SK-N-SH (cell line): ENCODE measurements at regions not wholly inside any gene's neighbourhood (a gene's known extent, or its start where the extent isn't known, plus 50 kb on each side); places are given as distances from the start of the nearest gene placed in this dataset.
A peak's percentile ranks its signal among the peaks of the same experiment; 100 is the strongest.

ENCODE experiments used
- CTCF ChIA-PET: fragments of 300-600, 350-600 bp; formaldehyde crosslinking; extraction: SDS; loops from one replicate; lab custom pipeline; 2021; lab: Yijun Ruan, JAX
- POLR2A ChIA-PET: fragments of 350-600 bp; sonication (Branson Sonifier 250); formaldehyde crosslinking; extraction: SDS; loops from one replicate; lab custom pipeline; 2020; ENCODE audit warnings: antibody characterized with exemption, inconsistent platforms; lab: Yijun Ruan, JAX
- DNase-seq: peaks from one replicate; pipeline ENCODE4 v3.0.0; 2012
- H2AFZ ChIP-seq: fragments of 200-600 bp; sonication (generic); 2 replicates; pipeline ENCODE4 v1.8.1; 2016; ENCODE audit warnings: antibody characterized with exemption, mild to moderate bottlenecking, low read depth
- H3F3A ChIP-seq: fragments of 200-600 bp; sonication (generic); replicated peaks from 2 replicates; pipeline ENCODE3; 2016; ENCODE audit warnings: antibody characterized with exemption, mild to moderate bottlenecking; ENCODE audit not compliant: insufficient read depth
- H3K27ac ChIP-seq, 2 experiments: fragments of 200-500 bp in 1 of 2; fragments of 200-600 bp in 1 of 2; sonication (Bioruptor generic) in 1 of 2; sonication (generic), shearing (Covaris generic) in 1 of 2; 2 replicates each; pipeline versions ENCODE4 v1.5.1 to v1.6.1; 2014 to 2016; ENCODE audit warnings: low read depth in 2 of 2, inconsistent platforms in 1 of 2, low read length in 1 of 2, mild to moderate bottlenecking in 1 of 2, mixed read lengths in 1 of 2
- H3K27me3 ChIP-seq: fragments of 200-600 bp; sonication (generic), shearing (Covaris generic); 2 replicates; pipeline ENCODE4 v1.6.1; 2016; ENCODE audit warnings: mixed run types; ENCODE audit not compliant: insufficient read depth
- H3K36me3 ChIP-seq, 2 experiments: fragments of 200-500 bp in 1 of 2; fragments of 200-600 bp in 1 of 2; sonication (Bioruptor generic) in 1 of 2; sonication (generic) in 1 of 2; replicated peaks in 1 of 2; 2 replicates each; pipeline versions ENCODE3 to v1.5.1; 2014 to 2016; ENCODE audit warnings: low read length in 1 of 2, mild to moderate bottlenecking in 1 of 2; ENCODE audit not compliant: insufficient read depth in 2 of 2, control insufficient read depth in 1 of 2
- H3K4me1 ChIP-seq, 2 experiments: fragments of 200-500 bp in 1 of 2; fragments of 200-600 bp in 1 of 2; sonication (Bioruptor generic) in 1 of 2; sonication (generic), shearing (Covaris generic) in 1 of 2; 2 replicates each; pipeline versions ENCODE4 v1.5.1 to v1.6.1; 2014 to 2016; ENCODE audit warnings: low read depth in 1 of 2, low read length in 1 of 2, mixed run types in 1 of 2; ENCODE audit not compliant: insufficient read depth in 2 of 2, control insufficient read depth in 1 of 2
- H3K4me2 ChIP-seq: fragments of 200-600 bp; sonication (generic), shearing (Covaris generic); 2 replicates; pipeline ENCODE4 v1.6.1; 2017; ENCODE audit warnings: mixed run types
- H3K4me3 ChIP-seq, 2 experiments: fragments of 200-500 bp in 1 of 2; fragments of 200-600 bp in 1 of 2; sonication (Bioruptor generic) in 1 of 2; sonication (generic), shearing (Covaris generic) in 1 of 2; 2 replicates each; pipeline versions ENCODE4 v1.5.1 to v1.8.1; 2014 to 2016; ENCODE audit warnings: low read depth in 2 of 2, inconsistent platforms in 1 of 2, low read length in 1 of 2, mild to moderate bottlenecking in 1 of 2, mixed read lengths in 1 of 2, moderate library complexity in 1 of 2
- H3K79me2 ChIP-seq: fragments of 200-600 bp; sonication (generic); 2 replicates; pipeline ENCODE4 v1.8.1; 2017; ENCODE audit warnings: mild to moderate bottlenecking; ENCODE audit not compliant: insufficient read depth
- H3K9ac ChIP-seq: fragments of 200-600 bp; sonication (generic); 2 replicates; pipeline ENCODE4 v1.6.1; 2017; ENCODE audit warnings: mixed run types
- H3K9me2 ChIP-seq: fragments of 200-600 bp; sonication (generic); 2 replicates; pipeline ENCODE4 v1.6.1; 2017; ENCODE audit warnings: mixed run types
- H3K9me3 ChIP-seq: fragments of 200-600 bp; sonication (generic); 2 replicates; pipeline ENCODE4 v1.6.1; 2017; ENCODE audit warnings: mixed run types, mild to moderate bottlenecking, moderate library complexity
- H4K20me1 ChIP-seq: fragments of 200-600 bp; sonication (generic); 2 replicates; pipeline ENCODE4 v1.6.1; 2017; ENCODE audit warnings: mild to moderate bottlenecking, mixed run types; ENCODE audit not compliant: insufficient read depth
- ELF1 ChIP-seq: IDR thresholded peaks from 2 replicates; pipeline ENCODE4 v1.4.0; 2012
- EP300 ChIP-seq, 2 experiments: IDR thresholded peaks; 2 replicates each; pipeline versions ENCODE4 v1.4.0 to v1.6.1; 2012; ENCODE audit warnings: borderline replicate concordance in 1 of 2, low read depth in 1 of 2, low read length in 1 of 2
- EZH2phosphoT487 ChIP-seq: fragments of 200-600 bp; sonication (generic); IDR thresholded peaks from 2 replicates; pipeline ENCODE4 v1.6.1; 2017; ENCODE audit warnings: low read depth, mixed run types, mild to moderate bottlenecking, antibody characterized with exemption, moderate library complexity, borderline replicate concordance
- FOXJ3 ChIP-seq: sonication (generic); formaldehyde crosslinking; IDR thresholded peaks from 2 replicates; pipeline ENCODE4 v1.5.1; 2020; ENCODE audit warnings: mild to moderate bottlenecking, missing genetic modification reagents
- FOXM1 ChIP-seq: IDR thresholded peaks from 2 replicates; pipeline ENCODE4 v1.4.0; 2012; ENCODE audit warnings: low read depth, mild to moderate bottlenecking
- GABPA ChIP-seq: IDR thresholded peaks from 2 replicates; pipeline ENCODE4 v1.4.0; 2012; ENCODE audit warnings: low read depth, mild to moderate bottlenecking
- GATA2 ChIP-seq: sonication (generic); formaldehyde crosslinking; IDR thresholded peaks from 2 replicates; pipeline ENCODE4 v1.5.0; 2020; ENCODE audit warnings: mild to moderate bottlenecking, missing genetic modification reagents
- JUND ChIP-seq: IDR thresholded peaks from 2 replicates; pipeline ENCODE4 v1.4.0; 2012
- MEF2A ChIP-seq: IDR thresholded peaks from 2 replicates; pipeline ENCODE4 v1.4.0; 2012; ENCODE audit warnings: low read depth, borderline replicate concordance
- MXI1 ChIP-seq: IDR thresholded peaks from 2 replicates; pipeline ENCODE4 v1.6.1; 2012; ENCODE audit warnings: mild to moderate bottlenecking, low read depth, low read length, improper control_type of control experiment
- NFIC ChIP-seq: IDR thresholded peaks from 2 replicates; pipeline ENCODE4 v1.4.0; 2012; ENCODE audit warnings: borderline replicate concordance
- NRF1 ChIP-seq: IDR thresholded peaks from 2 replicates; pipeline ENCODE4 v1.6.1; 2012; ENCODE audit warnings: low read depth, mild to moderate bottlenecking, low read length
- POLR2AphosphoS5 ChIP-seq: IDR thresholded peaks from 2 replicates; pipeline ENCODE4 v1.6.1; 2012; ENCODE audit warnings: low read depth, low read length
- RAD21 ChIP-seq: IDR thresholded peaks from 2 replicates; pipeline ENCODE4 v1.6.1; 2012; ENCODE audit warnings: mild to moderate bottlenecking, low read length
- RFX5 ChIP-seq: IDR thresholded peaks from 2 replicates; pipeline ENCODE4 v1.6.1; 2012; ENCODE audit warnings: mild to moderate bottlenecking, improper control_type of control experiment, low read length
- RXRA ChIP-seq: IDR thresholded peaks from 2 replicates; pipeline ENCODE4 v1.4.0; 2012; ENCODE audit warnings: low read depth, mild to moderate bottlenecking, borderline replicate concordance
- SIN3A ChIP-seq: IDR thresholded peaks from 2 replicates; pipeline ENCODE4 v1.6.1; 2012; ENCODE audit warnings: low read depth, mild to moderate bottlenecking, low read length, moderate library complexity, borderline replicate concordance
- SMC3 ChIP-seq: IDR thresholded peaks from 2 replicates; pipeline ENCODE4 v1.6.1; 2012; ENCODE audit warnings: low read depth, low read length, improper control_type of control experiment
- TAF1 ChIP-seq: IDR thresholded peaks from 2 replicates; pipeline ENCODE4 v1.6.1; 2012; ENCODE audit warnings: low read depth, mild to moderate bottlenecking, low read length, moderate library complexity, borderline replicate concordance
- TEAD4 ChIP-seq: IDR thresholded peaks from 2 replicates; pipeline ENCODE4 v1.4.0; 2012; ENCODE audit warnings: mild to moderate bottlenecking, borderline replicate concordance; ENCODE audit not compliant: insufficient read depth
- YY1 ChIP-seq: IDR thresholded peaks from 2 replicates; pipeline ENCODE4 v1.4.0; 2012; ENCODE audit warnings: low read depth, mild to moderate bottlenecking
- WGBS: methylation state at CpG from one replicate; pipeline ENCODE4 v1.1.6; 2017; ENCODE audit warnings: low lambda C conversion rate; 5-methylcytosine and 5-hydroxymethylcytosine counted together
- TF ChIP-seq, protein P1 (sequence below): fragments of 150-350 bp; IDR thresholded peaks from 2 replicates; pipeline ENCODE4 v1.6.1; 2016; ENCODE audit warnings: mild to moderate bottlenecking, low read depth, low read length
- TF ChIP-seq, protein P2 (sequence below): fragments of 150-350 bp; IDR thresholded peaks from 2 replicates; pipeline ENCODE4 v1.6.1; 2017; ENCODE audit warnings: antibody characterized with exemption, low read length, low read depth, borderline replicate concordance
- TF ChIP-seq, protein P3 (sequence below): IDR thresholded peaks from 2 replicates; pipeline ENCODE4 v1.6.1; 2012; ENCODE audit warnings: mild to moderate bottlenecking, low read depth, low read length, moderate library complexity
- TF ChIP-seq, protein P4 (sequence below): IDR thresholded peaks from 2 replicates; pipeline ENCODE4; 2012

DNA sequence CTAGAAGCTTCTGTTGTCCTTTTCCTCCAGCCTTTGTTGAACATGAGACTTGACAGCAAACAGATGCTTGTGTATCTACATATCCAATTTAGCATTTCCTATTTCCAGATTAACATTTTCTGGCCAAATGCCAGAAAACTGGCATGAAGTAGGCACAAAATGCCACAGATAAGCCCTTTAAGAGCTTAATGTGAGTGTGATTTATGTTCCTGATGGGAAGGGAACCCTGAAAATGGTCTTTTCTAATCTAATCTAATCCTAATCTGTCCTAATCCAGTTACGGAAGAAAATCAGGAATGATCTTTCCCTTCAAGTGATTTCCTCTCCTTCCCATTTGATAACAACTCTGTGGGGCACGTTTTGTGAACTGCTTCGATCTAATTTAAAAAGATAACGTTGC, 133.0 kb upstream of the C1QTNF7 start (continued):
- peak; percentile 85 for TF ChIP-seq FOXJ3 (CRISPR knock-in tag)
- TF ChIP-seq, protein P1, sequence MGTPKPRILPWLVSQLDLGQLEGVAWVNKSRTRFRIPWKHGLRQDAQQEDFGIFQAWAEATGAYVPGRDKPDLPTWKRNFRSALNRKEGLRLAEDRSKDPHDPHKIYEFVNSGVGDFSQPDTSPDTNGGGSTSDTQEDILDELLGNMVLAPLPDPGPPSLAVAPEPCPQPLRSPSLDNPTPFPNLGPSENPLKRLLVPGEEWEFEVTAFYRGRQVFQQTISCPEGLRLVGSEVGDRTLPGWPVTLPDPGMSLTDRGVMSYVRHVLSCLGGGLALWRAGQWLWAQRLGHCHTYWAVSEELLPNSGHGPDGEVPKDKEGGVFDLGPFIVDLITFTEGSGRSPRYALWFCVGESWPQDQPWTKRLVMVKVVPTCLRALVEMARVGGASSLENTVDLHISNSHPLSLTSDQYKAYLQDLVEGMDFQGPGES: no peak
- no peak for TF ChIP-seq SMC3
- TF ChIP-seq, protein P2, sequence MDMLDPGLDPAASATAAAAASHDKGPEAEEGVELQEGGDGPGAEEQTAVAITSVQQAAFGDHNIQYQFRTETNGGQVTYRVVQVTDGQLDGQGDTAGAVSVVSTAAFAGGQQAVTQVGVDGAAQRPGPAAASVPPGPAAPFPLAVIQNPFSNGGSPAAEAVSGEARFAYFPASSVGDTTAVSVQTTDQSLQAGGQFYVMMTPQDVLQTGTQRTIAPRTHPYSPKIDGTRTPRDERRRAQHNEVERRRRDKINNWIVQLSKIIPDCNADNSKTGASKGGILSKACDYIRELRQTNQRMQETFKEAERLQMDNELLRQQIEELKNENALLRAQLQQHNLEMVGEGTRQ: no peak
- no peak for TF ChIP-seq EZH2phosphoT487
- TF ChIP-seq NRF1: no peak
- TF ChIP-seq, all 33 proteins: peak for 12

DNA sequence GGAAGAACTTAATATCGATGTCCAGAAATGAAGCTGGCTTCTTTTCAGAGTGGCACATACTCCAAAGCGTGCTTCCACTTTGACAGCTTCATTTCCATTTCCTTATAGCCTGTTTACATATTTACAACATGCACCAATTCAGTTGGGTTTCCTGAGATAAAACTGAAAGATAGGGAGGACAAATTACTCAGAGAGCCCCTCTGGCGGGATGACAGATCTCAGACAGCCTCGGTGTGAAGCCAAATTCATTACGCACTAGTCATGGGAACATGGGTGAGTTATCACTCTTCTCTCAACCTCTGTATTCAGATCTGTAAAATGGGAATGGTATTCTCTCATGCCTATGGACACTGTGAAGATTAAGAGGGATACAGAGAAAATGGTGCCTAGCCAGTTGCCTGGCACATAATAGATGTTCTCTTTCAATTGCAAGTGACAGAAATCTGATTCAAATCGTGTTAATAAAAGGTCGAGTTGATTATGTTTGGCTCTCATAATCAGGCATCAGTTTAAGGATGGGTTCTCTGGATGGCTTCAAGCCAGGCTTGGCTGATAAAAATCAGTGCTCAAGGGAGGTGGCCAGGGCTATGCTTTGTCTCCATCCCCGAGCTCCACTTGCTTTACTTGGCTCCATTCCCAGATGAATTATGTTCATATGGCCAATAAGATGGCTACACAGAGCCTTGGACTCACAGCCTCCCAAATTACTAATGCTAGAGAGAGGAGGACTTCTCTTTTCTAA, 132.2 kb upstream of the C1QTNF7 start:
- ChIA-PET POLR2A (interaction anchor here (0.9 kb wide), 1 partner anchor 174 kb away, joined by 4 read pairs; no protein-coding TSS in a partner anchor), CTCF (interaction anchor here (0.5 to 2.3 kb wide), 6 partner anchors 59 to 162 kb away, joined by 3 to 17 read pairs (median 4); no protein-coding TSS in a partner anchor)
- Histone ChIP-seq H3K9me3 (no peaks in the 10 kb centered on the region), H3K9me2 (no peaks in the 10 kb centered on the region), H3K27ac (peak overlapping the region in 1 of 2 experiments; percentile 75; a peak in 2 of 4 replicates), H3K36me3 (no peaks in the 10 kb centered on the region), H3F3A (no peaks in the 10 kb centered on the region), H3K4me1 (peaks cover 23% of the 10 kb centered on the region in 2 experiments; a peak in 3 of 4 replicates), H3K27me3 (no peaks in the 10 kb centered on the region), H3K9ac (no peak overlapping the region), H3K4me2 (no peak overlapping the region), H2AFZ (no peak overlapping the region), H4K20me1 (no peaks in the 10 kb centered on the region), H3K79me2 (no peaks in the 10 kb centered on the region), H3K4me3 (no peak overlapping the region)
- 16% methylated on average over 8 of the region's 8 CpGs for WGBS
- DNase-seq: peak; percentile 51
- TF ChIP-seq NFIC: peak; percentile 93
- TF ChIP-seq, protein P3, sequence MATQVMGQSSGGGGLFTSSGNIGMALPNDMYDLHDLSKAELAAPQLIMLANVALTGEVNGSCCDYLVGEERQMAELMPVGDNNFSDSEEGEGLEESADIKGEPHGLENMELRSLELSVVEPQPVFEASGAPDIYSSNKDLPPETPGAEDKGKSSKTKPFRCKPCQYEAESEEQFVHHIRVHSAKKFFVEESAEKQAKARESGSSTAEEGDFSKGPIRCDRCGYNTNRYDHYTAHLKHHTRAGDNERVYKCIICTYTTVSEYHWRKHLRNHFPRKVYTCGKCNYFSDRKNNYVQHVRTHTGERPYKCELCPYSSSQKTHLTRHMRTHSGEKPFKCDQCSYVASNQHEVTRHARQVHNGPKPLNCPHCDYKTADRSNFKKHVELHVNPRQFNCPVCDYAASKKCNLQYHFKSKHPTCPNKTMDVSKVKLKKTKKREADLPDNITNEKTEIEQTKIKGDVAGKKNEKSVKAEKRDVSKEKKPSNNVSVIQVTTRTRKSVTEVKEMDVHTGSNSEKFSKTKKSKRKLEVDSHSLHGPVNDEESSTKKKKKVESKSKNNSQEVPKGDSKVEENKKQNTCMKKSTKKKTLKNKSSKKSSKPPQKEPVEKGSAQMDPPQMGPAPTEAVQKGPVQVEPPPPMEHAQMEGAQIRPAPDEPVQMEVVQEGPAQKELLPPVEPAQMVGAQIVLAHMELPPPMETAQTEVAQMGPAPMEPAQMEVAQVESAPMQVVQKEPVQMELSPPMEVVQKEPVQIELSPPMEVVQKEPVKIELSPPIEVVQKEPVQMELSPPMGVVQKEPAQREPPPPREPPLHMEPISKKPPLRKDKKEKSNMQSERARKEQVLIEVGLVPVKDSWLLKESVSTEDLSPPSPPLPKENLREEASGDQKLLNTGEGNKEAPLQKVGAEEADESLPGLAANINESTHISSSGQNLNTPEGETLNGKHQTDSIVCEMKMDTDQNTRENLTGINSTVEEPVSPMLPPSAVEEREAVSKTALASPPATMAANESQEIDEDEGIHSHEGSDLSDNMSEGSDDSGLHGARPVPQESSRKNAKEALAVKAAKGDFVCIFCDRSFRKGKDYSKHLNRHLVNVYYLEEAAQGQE: no peak
- TF ChIP-seq NRF1: no peak
- TF ChIP-seq EP300 (IDR thresholded peaks at IDR 0.05; ENCODE audit: borderline replicate concordance in 1 of 2, low read depth in 1 of 2, low read length in 1 of 2): peak; percentile 43 to 92; a peak in 3 of 4 replicates
- peak; percentile 27; the same call in 1 of the 2 replicates for TF ChIP-seq RAD21
- TF ChIP-seq ELF1: no peak
- TF ChIP-seq POLR2AphosphoS5: peak; percentile 39; the same call in 1 of the 2 replicates
- 0 out of 2 replicates have a peak, but pooled peaks have one; percentile 33 for TF ChIP-seq FOXM1
- no peak for TF ChIP-seq TAF1
- TF ChIP-seq SMC3: no peak
- TF ChIP-seq, protein P4, sequence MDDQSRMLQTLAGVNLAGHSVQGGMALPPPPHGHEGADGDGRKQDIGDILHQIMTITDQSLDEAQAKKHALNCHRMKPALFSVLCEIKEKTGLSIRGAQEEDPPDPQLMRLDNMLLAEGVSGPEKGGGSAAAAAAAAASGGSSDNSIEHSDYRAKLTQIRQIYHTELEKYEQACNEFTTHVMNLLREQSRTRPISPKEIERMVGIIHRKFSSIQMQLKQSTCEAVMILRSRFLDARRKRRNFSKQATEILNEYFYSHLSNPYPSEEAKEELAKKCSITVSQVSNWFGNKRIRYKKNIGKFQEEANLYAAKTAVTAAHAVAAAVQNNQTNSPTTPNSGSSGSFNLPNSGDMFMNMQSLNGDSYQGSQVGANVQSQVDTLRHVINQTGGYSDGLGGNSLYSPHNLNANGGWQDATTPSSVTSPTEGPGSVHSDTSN: peak; percentile 86
- TF ChIP-seq YY1: no peak
- peak; percentile 45; the same call in 1 of the 2 replicates for TF ChIP-seq JUND
- no peak; the same call in 1 of the 2 replicates for TF ChIP-seq RFX5
- no peak for TF ChIP-seq FOXJ3 (CRISPR knock-in tag)
- TF ChIP-seq RXRA: no peak
- no peak for TF ChIP-seq SIN3A
- peak; percentile 71 for TF ChIP-seq TEAD4
- TF ChIP-seq MEF2A: no peak
- TF ChIP-seq MXI1: no peak
- TF ChIP-seq GABPA: no peak
- peak; percentile 91 for TF ChIP-seq GATA2 (CRISPR knock-in tag)
